Activated CD4-positive, alpha-beta T cell treated with anti-CD3 and anti-CD28 coated beads, Interleukin-2, amount 10 ng/mL, durations not matched to agents 7 days and 5 days (primary cell): ENCODE measurements at regions not wholly inside any gene's neighbourhood (a gene's known extent, or its start where the extent isn't known, plus 50 kb on each side); places are given as distances from the start of the nearest gene placed in this dataset.
"Not testable (repeated sequence)": the region's sequence is repeated elsewhere in the genome, so short reads cannot be mapped to it uniquely, and the experiment has no call there.

Source experiments
- CTCF ChIA-PET: fragments of 350-600 bp; sonication (Branson Sonifier 250); formaldehyde crosslinking; loops from one replicate; lab custom pipeline; 2021; ENCODE audit warnings: antibody characterized with exemption; lab: Charles Lee
- POLR2A ChIA-PET: fragments of 350-600 bp; sonication (Branson Sonifier 250); formaldehyde crosslinking; loops from one replicate; lab custom pipeline; 2021; ENCODE audit warnings: antibody characterized with exemption; lab: Charles Lee
- DNase-seq: peaks from one replicate; pipeline ENCODE4 v3.0.0-alpha.2; 2020
- H3K27ac Mint-ChIP-seq: one replicate; pipeline ENCODE4 v1.8.0; 2021; ENCODE audit warnings: mild to moderate bottlenecking, moderate library complexity, mixed read lengths
- H3K27me3 Mint-ChIP-seq: one replicate; pipeline ENCODE4 v1.8.0; 2021; ENCODE audit warnings: mixed read lengths
- H3K36me3 Mint-ChIP-seq: one replicate; pipeline ENCODE4 v1.8.0; 2021; ENCODE audit warnings: low read depth, mixed read lengths
- H3K4me1 Mint-ChIP-seq: one replicate; pipeline ENCODE4 v1.8.0; 2021; ENCODE audit warnings: mixed read lengths
- H3K4me3 Mint-ChIP-seq: one replicate; pipeline ENCODE4 v1.8.0; 2021; ENCODE audit warnings: mild to moderate bottlenecking, moderate library complexity, mixed read lengths
- H3K9me3 Mint-ChIP-seq: one replicate; pipeline ENCODE4 v1.8.0; 2021; ENCODE audit warnings: mixed read lengths

GRCh38 chr6:74704540-74704939, 501.3 kb downstream of the COL12A1 start:
- CTCF ChIA-PET, H3K27ac Mint-ChIP-seq, H3K4me3 Mint-ChIP-seq, H3K36me3 Mint-ChIP-seq, H3K27me3 Mint-ChIP-seq, H3K9me3 Mint-ChIP-seq, POLR2A ChIA-PET, DNase-seq, H3K4me1 Mint-ChIP-seq: not testable (repeated sequence)

GRCh38 chr6:74690365-74690764, 515.5 kb downstream of the COL12A1 start:
- Mint-ChIP-seq H3K36me3 (no peaks in the 10 kb centered on the region), H3K4me1 (no peaks in the 10 kb centered on the region), H3K4me3 (no peak overlapping the region), H3K27ac (no peak overlapping the region), H3K27me3 (no peaks in the 10 kb centered on the region), H3K9me3 (no peaks in the 10 kb centered on the region)
- POLR2A ChIA-PET = no interaction called here
- no peak for DNase-seq
- CTCF ChIA-PET = no interaction called here

- Mint-ChIP-seq H3K9me3 (no peaks in the 10 kb centered on the region), H3K4me3 (no peak overlapping the region), H3K36me3 (no peaks in the 10 kb centered on the region), H3K27me3 (no peaks in the 10 kb centered on the region), H3K27ac (no peak overlapping the region), H3K4me1 (no peaks in the 10 kb centered on the region)
- DNase-seq = no peak
- ChIA-PET CTCF (no interaction called here), POLR2A (no interaction called here)
These were observed 516.3 kb downstream of the COL12A1 start for GRCh38 chr6:74689601-74690000.

GRCh38 chr6:74677463-74677862, 528.4 kb downstream of the COL12A1 start:
- Mint-ChIP-seq H3K27ac (no peak overlapping the region), H3K36me3 (no peaks in the 10 kb centered on the region), H3K9me3 (no peaks in the 10 kb centered on the region), H3K4me1 (no peaks in the 10 kb centered on the region), H3K4me3 (no peak overlapping the region), H3K27me3 (no peaks in the 10 kb centered on the region)
- no peak for DNase-seq
- POLR2A ChIA-PET = no interaction called here
- CTCF ChIA-PET = no interaction called here

- no peaks in the 10 kb centered on the region for H3K9me3 Mint-ChIP-seq
- H3K36me3 Mint-ChIP-seq = no peaks in the 10 kb centered on the region
- no peak overlapping the region for H3K27ac Mint-ChIP-seq
- H3K4me3 Mint-ChIP-seq = no peak overlapping the region
- POLR2A ChIA-PET = no interaction called here
- no peak for DNase-seq
- no peaks in the 10 kb centered on the region for H3K27me3 Mint-ChIP-seq
- no peaks in the 10 kb centered on the region for H3K4me1 Mint-ChIP-seq
- CTCF ChIA-PET = no interaction called here
These were observed 528.9 kb downstream of the COL12A1 start for GRCh38 chr6:74676906-74677305.

- no peaks in the 10 kb centered on the region for H3K36me3 Mint-ChIP-seq
- H3K27me3 Mint-ChIP-seq = no peaks in the 10 kb centered on the region
- H3K27ac Mint-ChIP-seq = no peak overlapping the region
- no peaks in the 10 kb centered on the region for H3K4me1 Mint-ChIP-seq
- ChIA-PET POLR2A (no interaction called here), CTCF (no interaction called here)
- no peak overlapping the region for H3K4me3 Mint-ChIP-seq
- peaks cover 9% of the 10 kb centered on the region for H3K9me3 Mint-ChIP-seq
- DNase-seq = no peak
These were observed 531.5 kb downstream of the COL12A1 start for GRCh38 chr6:74674377-74674776.

GRCh38 chr6:74671558-74672025, 534.3 kb downstream of the COL12A1 start:
- peaks cover 17% of the 10 kb centered on the region for H3K9me3 Mint-ChIP-seq
- H3K4me1 Mint-ChIP-seq = no peaks in the 10 kb centered on the region
- no peak overlapping the region for H3K4me3 Mint-ChIP-seq
- ChIA-PET CTCF (no interaction called here), POLR2A (no interaction called here)
- H3K36me3 Mint-ChIP-seq = no peaks in the 10 kb centered on the region
- H3K27me3 Mint-ChIP-seq = no peaks in the 10 kb centered on the region
- no peak overlapping the region for H3K27ac Mint-ChIP-seq
- DNase-seq = no peak

DNA sequence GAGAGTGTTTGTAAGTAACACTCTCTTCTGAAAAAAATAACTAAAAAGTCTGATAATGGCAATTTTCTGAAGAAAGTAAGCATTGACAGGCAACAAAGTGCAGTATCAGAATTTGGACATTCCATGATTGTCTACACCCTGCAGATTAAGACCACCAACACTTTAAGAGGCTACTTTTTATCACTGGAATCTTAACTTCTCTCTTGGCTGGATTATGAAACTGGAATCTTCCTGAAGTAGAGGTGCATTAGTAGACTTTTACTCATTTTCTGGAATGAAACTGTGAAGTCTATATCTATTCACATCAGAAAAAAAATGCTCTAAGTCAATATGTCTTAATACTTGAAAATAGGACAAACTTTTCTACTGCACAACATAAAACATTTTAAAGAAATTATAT, 547.5 kb downstream of the COL12A1 start:
- Mint-ChIP-seq H3K9me3 (peaks cover 7% of the 10 kb centered on the region), H3K27ac (no peak overlapping the region)

DNA sequence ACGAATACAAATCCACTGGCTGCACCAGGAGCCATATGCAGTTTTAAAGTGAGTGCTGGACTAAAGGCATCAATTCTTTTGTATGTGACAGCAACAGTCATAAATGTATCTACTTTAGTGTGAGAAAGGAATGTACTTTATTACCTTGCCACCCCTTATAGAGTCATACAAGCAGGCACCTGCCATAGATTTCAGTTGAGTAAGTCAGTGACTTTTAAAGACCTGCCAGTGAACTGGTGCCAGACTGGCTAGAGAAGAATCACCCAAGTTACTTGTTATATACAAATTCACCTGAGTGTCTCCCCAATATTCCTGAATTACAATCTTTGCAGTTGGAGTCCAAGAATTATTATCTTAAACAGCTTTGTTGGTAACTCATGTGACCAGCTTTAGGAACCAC, 547.9 kb downstream of the COL12A1 start:
- Mint-ChIP-seq H3K27ac (no peak overlapping the region), H3K4me1 (no peaks in the 10 kb centered on the region), H3K4me3 (no peak overlapping the region), H3K36me3 (no peaks in the 10 kb centered on the region), H3K9me3 (peaks cover 7% of the 10 kb centered on the region), H3K27me3 (no peaks in the 10 kb centered on the region)
- CTCF ChIA-PET = no interaction called here
- DNase-seq = no peak
- POLR2A ChIA-PET = no interaction called here

More for the DNA sequence above, 547.5 kb downstream of the COL12A1 start:
- ChIA-PET POLR2A (no interaction called here), CTCF (no interaction called here)
- no peaks in the 10 kb centered on the region for H3K27me3 Mint-ChIP-seq
- H3K4me3 Mint-ChIP-seq = no peak overlapping the region
- H3K4me1 Mint-ChIP-seq = no peaks in the 10 kb centered on the region
- DNase-seq = no peak
- H3K36me3 Mint-ChIP-seq = no peaks in the 10 kb centered on the region

DNA sequence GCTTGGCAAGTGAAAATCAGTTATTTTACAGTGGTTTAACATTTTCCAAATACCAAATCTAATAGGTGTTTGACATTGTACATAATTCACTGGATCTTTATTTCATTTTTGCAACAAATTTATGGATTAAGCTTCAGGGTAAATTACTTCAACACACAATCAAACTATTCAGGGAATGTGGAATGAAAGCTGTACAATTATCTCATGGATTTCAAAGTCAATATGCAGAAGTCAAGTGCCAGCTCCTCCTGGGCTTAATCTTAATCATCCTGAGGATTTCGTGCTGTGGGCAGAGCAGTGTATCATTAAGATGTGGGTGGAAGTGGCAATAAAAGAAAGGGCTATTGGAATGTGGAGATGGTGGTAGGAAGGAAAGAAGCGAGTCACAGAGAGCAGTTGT, 548.8 kb downstream of the COL12A1 start:
- Mint-ChIP-seq H3K27me3 (no peaks in the 10 kb centered on the region), H3K27ac (no peak overlapping the region), H3K9me3 (peaks cover 7% of the 10 kb centered on the region), H3K4me1 (no peaks in the 10 kb centered on the region), H3K4me3 (no peak overlapping the region), H3K36me3 (no peaks in the 10 kb centered on the region)
- DNase-seq = no peak
- POLR2A ChIA-PET = no interaction called here
- CTCF ChIA-PET = no interaction called here

- no peak for DNase-seq
- Mint-ChIP-seq H3K4me1 (no peaks in the 10 kb centered on the region), H3K9me3 (peaks cover 7% of the 10 kb centered on the region), H3K27me3 (no peaks in the 10 kb centered on the region), H3K27ac (no peak overlapping the region), H3K4me3 (no peak overlapping the region), H3K36me3 (no peaks in the 10 kb centered on the region)
- POLR2A ChIA-PET = no interaction called here
- CTCF ChIA-PET = no interaction called here
These were observed 549.4 kb downstream of the COL12A1 start for GRCh38 chr6:74656453-74656852.

DNA sequence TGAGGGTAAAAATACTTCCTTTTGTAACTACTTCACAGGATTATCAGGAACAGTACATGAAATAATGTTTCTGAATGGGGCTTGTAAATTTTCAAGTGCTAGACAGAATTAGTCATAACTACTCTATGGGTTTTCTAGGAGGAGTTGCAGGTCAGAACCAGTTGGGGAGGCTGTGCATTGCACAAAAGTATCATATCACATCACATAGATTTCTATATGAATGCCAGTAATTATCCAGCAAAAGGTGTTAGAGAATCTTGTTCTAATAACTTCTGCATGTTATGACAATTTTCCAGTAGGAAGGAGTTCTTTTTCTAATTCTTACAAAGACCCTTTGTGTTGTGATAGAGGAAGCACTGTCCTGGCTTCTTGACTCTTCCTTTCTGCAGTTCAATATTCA, 551.6 kb downstream of the COL12A1 start:
- no peak overlapping the region for H3K4me3 Mint-ChIP-seq
- H3K9me3 Mint-ChIP-seq = peaks cover under 1% of the 10 kb centered on the region
- POLR2A ChIA-PET = no interaction called here
- DNase-seq = no peak
- no peaks in the 10 kb centered on the region for H3K4me1 Mint-ChIP-seq
- CTCF ChIA-PET = interaction anchor here (0.6 kb wide), 1 partner anchor 522 kb away, joined by 3 read pairs; no protein-coding TSS in a partner anchor
- H3K27ac Mint-ChIP-seq = no peak overlapping the region
- no peaks in the 10 kb centered on the region for H3K36me3 Mint-ChIP-seq
- no peaks in the 10 kb centered on the region for H3K27me3 Mint-ChIP-seq

DNA sequence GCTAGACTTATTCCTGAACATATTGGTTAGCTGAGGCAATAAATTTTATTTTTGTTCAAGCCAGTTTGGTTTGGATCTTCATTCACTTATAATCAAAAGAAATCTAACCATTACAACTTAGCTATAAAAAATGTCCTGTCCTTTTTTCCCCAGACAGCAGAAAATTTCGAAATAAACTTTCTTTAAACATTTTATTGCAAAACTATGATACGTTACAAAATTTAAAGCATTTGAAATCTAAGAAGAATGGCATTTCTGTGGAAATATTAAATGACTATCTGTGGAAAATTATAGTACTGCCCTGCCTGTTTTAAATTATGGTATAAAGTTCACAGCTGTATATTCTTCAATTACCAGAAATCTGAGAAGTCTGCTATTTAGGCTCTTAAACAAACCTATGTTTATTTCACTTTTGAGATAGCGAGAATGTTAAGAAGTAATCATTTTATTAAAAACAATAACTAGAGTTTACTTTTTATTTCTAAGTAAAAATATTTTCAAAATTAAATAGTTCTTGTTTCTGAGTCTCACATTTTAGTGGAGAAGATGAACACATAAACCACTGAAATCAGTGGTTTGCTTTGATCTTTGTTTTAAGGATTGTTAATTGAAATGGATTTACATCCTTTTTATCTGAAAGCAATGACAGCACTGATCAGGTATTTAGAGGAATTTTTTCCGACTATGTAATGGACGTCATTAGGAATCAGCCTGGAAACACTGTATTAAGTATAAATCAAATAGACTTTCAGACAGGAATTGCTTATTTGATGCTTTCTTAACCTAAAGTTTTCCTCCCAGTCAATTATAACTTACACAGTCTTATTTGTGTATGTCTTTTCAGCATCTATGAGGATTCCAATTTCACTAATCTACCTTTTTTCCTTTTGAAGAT, 553.7 kb downstream of the COL12A1 start:
- Mint-ChIP-seq H3K4me1 (no peaks in the 10 kb centered on the region), H3K27me3 (no peaks in the 10 kb centered on the region), H3K9me3 (no peaks in the 10 kb centered on the region), H3K36me3 (no peaks in the 10 kb centered on the region), H3K4me3 (no peak overlapping the region), H3K27ac (no peak overlapping the region)
- no peak for DNase-seq
- CTCF ChIA-PET = no interaction called here
- POLR2A ChIA-PET = interaction anchor here (0.6 kb wide), 1 partner anchor 1167 kb away, joined by 4 read pairs; no protein-coding TSS in a partner anchor

DNA sequence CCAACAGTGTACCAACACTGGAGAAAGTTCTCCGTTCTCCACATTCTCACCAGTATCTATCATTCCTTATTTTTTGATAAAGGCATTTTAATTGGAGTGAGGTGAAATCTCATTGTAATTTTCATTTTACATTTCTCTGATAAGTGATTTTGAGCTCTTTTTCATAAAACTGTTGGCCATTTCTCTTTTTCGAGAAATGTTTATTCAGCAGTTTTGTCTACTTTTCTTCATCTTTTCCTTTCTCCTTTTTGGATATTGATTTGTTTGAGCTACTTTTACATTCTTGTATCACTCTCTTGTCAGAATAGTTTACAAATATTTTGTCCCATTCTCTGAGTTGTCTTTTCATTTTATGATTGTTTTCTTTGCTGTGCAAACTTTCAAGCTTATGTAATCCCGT, 555.2 kb downstream of the COL12A1 start:
- H3K9me3 Mint-ChIP-seq = no peaks in the 10 kb centered on the region
- no peak overlapping the region for H3K4me3 Mint-ChIP-seq
- POLR2A ChIA-PET = no interaction called here
- CTCF ChIA-PET = no interaction called here
- H3K4me1 Mint-ChIP-seq = no peaks in the 10 kb centered on the region
- no peak overlapping the region for H3K27ac Mint-ChIP-seq
- no peaks in the 10 kb centered on the region for H3K27me3 Mint-ChIP-seq
- no peak for DNase-seq
- no peaks in the 10 kb centered on the region for H3K36me3 Mint-ChIP-seq
